Thyroid gland (tissue), 4 donors: ENCODE measurements at regions not wholly inside any gene's neighbourhood (a gene's known extent, or its start where the extent isn't known, plus 50 kb on each side); places are given as distances from the start of the nearest gene placed in this dataset.

Experiments
- DNase-seq, 2 donors: peaks; one replicate each; pipeline ENCODE4 v3.0.0-alpha.2; 2019
- H3K27ac ChIP-seq, 3 donors: fragments of 200-600 bp; sonication (generic); 1 replicate in 2 of 3; 2 replicates in 1 of 3; pipeline ENCODE4 v1.5.1; 2016 to 2019; ENCODE audit warnings: mild to moderate bottlenecking in 1 of 3, moderate library complexity in 1 of 3
- H3K27me3 ChIP-seq: fragments of 200-600 bp; sonication (generic); one replicate; pipeline ENCODE4 v1.5.1; 2019
- H3K36me3 ChIP-seq, 2 donors: fragments of 200-600 bp; sonication (generic); one replicate each; pipeline ENCODE4 v1.5.1; 2016 to 2019
- H3K4me1 ChIP-seq, 2 donors: fragments of 200-600 bp; sonication (generic); one replicate each; pipeline ENCODE4 v1.5.1; 2017 to 2019
- H3K4me3 ChIP-seq, 3 donors: fragments of 200-600 bp; sonication (generic); replicated peaks in 1 of 3; 1 replicate in 2 of 3; 2 replicates in 1 of 3; pipeline ENCODE4 v1.5.1; 2016; ENCODE audit warnings: mild to moderate bottlenecking in 1 of 3
- H3K9me3 ChIP-seq: fragments of 200-600 bp; sonication (generic); one replicate; pipeline ENCODE4 v1.5.1; 2017
- CTCF ChIP-seq, 6 experiments: fragments of 200-600 bp in 3 of 6; fragments of 450-650 bp in 3 of 6; sonication (generic) in 3 of 6; IDR thresholded peaks; one replicate each; pipeline ENCODE4 v1.5.1; 2016 to 2019; ENCODE audit warnings: antibody characterized with exemption in 6 of 6, mild to moderate bottlenecking in 2 of 6, inconsistent platforms in 1 of 6, moderate library complexity in 1 of 6
- POLR2A ChIP-seq, 2 donors: fragments of 450-650 bp; IDR thresholded peaks; one replicate each; pipeline ENCODE4 v1.6.1; 2017; ENCODE audit warnings: antibody characterized with exemption in 2 of 2, mild to moderate bottlenecking in 2 of 2, moderate library complexity in 1 of 2
- WGBS, 2 donors: methylation state at CpG; one replicate each; pipeline ENCODE4 v1.1.5; 2017; 5-methylcytosine and 5-hydroxymethylcytosine counted together
- intact Hi-C: fragments of 100-400 bp; cut with DNase I; formaldehyde crosslinking; loops from one replicate; pipeline ENCODE4 v1.15.1; 2023

- Histone ChIP-seq H3K9me3 (no peaks in the 10 kb centered on the region), H3K4me1 (no peaks in the 10 kb centered on the region), H3K4me3 (no peak overlapping the region), H3K36me3 (no peaks in the 10 kb centered on the region), H3K27ac (no peak overlapping the region), H3K27me3 (no peaks in the 10 kb centered on the region)
- TF ChIP-seq POLR2A (IDR thresholded peaks at IDR 0.05) (no peak), CTCF (IDR thresholded peaks at IDR 0.05) (no peak)
- DNase-seq, result no peak
- 95 to 100% methylated on average over 1 of the region's 1 CpG for WGBS, 2 donors
- intact Hi-C loops, result no loop called here
Measured at GRCh38 chr19:29890392-29890791, 51.6 kb upstream of the URI1 start.
